GM21381 (cell line): ENCODE measurements at regions not wholly inside any gene's neighbourhood (a gene's known extent, or its start where the extent isn't known, plus 50 kb on each side); places are given as distances from the start of the nearest gene placed in this dataset.

ENCODE experiments used
- ATAC-seq: cut with Tn5 transposase; IDR thresholded peaks from one replicate; pipeline ENCODE4 v1.9.1; 2021; ENCODE audit warnings: mild to moderate bottlenecking, moderate library complexity; ENCODE audit not compliant: unreplicated experiment

DNA sequence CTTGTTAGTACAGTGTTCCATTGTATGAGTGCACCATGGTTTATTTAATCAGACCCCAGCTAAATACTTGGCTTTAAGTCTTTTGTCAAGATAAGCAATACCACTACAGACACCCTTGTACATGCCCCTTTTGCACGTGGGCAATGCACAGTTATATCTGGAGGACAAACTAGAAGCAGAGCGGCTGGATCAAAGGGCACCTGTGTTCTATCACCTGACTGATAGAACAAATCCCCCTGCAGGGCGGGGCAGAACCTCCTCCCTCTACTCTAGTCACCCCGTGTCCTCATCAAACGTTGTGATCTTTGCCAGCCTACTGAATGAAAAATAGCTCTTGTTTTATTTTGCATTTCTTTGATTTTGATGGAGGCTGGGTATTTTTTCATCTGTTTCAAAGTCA, 314.9 kb downstream of the TLE3 start:
- ATAC-seq: no peak

- no peak for ATAC-seq
These were observed 314.5 kb downstream of the TLE3 start for GRCh38 chr15:69783211-69783610.

- no peak for ATAC-seq
These were observed 312.7 kb downstream of the TLE3 start for GRCh38 chr15:69784798-69785566.

DNA sequence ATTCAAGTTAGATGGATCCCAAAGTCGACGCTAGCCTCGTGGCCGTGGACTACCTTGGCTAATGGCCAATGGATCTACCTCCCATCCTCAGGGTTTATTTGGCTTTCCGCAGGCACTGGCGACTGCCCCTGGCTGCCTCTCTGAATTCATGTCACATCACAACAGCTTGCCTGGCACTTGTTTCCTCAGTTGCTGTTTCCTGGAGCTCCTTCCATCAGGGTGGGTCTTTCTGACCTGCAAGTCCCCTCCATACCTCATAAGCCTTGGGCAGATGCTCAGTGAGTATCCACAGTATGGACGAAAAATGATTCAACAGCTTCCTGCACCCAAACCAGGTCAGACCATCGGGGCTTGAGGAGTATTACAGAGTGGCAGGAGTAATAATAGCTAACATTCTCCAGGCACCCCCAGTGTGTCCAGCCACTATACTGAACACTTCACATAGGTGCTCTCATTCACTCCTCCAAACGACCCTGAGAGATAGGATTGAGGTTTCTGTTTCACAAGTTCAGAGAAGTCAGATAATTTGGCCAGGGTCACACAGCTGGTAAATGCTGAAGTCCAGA, 311.5 kb downstream of the TLE3 start:
- ATAC-seq: no peak

DNA sequence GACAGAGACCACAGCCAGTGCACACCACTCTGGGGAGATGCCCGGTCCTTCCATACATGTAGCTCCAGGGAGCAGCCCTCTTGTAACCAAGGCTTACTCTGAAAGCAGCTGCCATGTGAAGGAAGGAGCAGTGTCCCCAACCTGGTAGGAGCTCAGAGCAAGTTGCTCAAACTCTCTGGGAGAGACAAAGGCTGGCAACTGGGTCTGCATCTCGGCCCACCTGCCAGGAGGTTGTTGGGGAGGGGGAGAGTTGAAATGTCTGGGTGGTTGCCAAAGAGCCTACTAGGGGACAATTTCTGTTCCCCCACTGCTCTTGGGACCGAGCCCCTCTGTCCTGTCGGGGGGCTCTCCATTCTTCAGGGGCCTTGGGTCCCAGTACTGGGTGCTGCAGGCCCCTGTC, 309.9 kb downstream of the TLE3 start:
- ATAC-seq: no peak

DNA sequence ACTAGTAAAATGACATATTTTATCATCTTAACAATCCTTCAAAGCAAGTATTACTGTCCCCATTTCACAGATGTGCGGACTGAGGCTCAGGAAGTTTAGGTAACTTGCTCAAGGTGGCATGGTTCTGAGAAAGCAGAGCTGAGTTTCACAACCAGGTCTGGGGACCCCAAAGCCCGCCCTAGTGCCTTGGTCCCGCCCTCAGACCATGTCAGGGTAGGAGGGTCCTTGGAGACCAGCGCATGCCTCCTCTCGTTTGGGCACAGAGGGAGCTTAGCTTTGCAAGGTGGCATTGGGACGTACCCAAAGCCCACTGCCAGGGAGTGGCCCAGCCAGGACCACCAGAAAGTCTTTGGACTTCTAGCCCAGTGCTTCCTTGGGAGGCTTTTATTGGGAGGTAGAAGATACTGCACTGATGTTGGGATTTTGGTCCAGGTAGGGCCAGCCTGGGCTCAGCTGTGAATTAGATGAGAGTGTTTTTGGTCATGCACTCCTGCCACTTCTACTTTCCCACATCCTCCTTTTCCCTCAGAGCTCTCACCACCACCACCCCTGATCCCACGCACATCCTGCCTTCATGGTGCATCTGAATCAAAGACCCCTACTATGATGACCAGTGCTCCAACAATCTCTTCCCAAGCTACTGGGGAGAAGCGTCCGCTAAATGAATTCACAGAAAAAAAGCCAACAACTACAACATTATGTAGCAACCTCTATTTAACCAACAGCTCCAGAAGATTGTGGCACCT, 307.9 kb downstream of the TLE3 start:
- no peak for ATAC-seq

GRCh38 chr15:69790632-69791031, 307.1 kb downstream of the TLE3 start:
- ATAC-seq: no peak

GRCh38 chr15:69792823-69793222, 304.9 kb downstream of the TLE3 start:
- ATAC-seq: no peak

- ATAC-seq: no peak
These were observed 304.3 kb downstream of the TLE3 start for GRCh38 chr15:69793431-69793780.

DNA sequence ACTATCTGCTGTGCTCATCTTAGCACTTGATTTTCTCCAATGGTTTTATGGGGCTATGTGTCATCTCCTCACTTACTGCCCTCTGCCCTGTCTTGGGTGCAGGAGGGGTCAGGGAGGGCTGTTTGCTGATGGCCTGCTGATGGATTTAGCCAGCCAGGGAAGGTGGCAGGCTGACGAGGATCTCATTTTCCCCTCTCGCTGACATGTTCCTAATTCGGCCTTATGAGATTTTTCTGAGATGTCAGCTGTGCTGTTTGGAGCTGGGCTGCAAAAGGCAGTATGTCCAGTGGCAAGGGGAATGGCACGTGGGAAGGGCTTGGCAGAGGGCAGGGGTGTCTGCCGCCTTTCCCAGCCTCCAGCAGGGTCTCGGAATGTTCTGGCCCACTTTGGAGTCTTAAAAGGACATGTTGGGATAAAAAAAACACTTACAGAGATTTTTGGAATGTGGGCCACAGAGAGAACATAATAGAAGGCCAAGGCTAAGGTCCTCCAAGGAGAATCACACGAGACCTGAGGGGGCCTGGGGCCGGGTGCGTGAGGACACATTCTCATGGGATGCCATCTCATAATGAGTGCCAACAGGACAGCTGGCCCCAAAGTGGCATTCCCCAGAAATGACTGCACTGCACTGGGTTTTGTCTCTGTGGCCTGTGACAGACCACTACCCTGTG, 303.8 kb downstream of the TLE3 start:
- no peak for ATAC-seq

DNA sequence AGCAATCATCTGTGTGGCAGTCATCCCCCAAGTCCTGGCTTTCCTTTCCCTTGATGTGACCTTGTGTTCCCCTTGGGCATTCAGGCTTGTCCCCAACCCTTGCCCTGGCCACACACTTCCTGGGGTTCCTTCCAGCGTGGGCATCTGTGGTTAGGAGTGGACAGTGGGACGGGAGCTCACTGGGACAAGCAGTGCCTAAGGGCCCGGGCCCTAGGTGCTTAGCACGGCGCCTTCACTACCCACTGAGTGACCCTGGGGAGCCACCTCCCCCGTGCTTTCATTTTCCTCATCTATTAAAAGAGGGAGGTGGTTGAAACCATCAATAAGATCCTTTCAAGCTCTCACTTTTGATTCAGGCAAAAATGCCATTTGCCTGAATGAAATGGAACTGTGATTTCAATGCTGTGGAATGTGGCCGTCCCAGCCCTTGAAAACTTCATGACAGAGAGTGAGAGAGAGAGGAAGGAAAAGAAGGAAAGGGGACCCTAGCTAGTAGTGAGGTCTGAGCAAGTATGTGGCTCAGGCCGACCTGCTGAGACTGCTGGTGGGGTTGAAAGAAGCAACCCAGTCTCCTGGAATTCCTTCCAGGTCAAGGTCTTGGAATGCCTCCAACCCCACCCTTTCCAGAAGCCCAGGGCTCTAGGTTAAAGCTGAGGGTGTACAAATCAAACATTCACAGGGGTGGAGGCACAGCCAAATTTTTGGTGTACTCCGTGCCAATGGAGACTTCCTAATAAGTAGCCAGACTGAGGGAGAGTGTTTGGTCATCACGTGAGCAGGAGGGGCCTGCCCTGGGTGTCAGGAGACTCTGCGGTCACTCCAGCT, 302.9 kb downstream of the TLE3 start:
- no peak for ATAC-seq

GRCh38 chr15:69795601-69796000, 302.1 kb downstream of the TLE3 start:
- no peak for ATAC-seq

DNA sequence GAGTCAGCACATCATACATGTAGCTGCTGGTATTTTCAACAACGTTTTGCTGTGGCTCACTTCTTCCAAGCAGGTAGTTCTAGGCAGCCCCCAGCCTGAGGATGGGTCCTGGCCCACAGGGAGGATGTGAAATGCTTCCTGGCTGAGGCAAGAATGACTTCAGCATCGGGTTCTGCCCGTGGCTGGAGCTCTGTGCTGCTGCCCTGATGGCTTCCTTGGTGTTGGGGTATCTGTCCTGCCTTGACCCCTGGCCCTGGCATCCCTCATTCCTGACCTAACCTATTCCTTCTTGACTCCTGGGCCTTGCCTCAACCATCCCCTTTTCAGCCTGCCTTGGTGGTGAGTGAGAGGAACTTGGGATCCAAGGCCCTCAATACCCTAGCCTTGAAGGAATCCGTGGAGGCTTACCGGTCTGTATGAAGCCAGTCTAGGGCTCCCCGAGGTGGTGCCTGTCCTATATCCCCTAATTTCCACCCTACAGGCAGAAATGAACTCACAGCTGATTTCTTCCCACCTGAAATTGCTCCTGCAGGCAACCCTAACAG, 300.6 kb downstream of the TLE3 start:
- ATAC-seq: no peak

DNA sequence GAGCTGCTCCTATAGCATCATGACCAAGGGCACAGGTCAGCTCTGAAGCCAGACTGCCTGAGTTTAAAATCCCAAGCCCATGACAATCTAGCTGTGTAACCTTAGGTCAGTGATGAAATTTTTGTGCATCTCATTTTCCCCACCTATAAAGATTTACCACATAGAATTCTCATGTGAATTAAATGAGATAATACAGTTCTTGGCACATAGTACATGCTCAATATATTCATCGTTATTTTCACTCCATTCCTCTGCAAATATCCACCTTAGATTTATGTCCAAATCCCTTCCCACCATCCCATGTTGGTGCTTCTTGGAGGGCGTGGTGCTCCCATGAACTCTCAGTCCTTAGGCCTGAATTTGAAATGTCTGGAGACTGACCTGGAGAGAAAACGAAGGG, 300.1 kb downstream of the TLE3 start:
- no peak for ATAC-seq

- ATAC-seq: no peak
These were observed 299.1 kb downstream of the TLE3 start for GRCh38 chr15:69798481-69799250.

DNA sequence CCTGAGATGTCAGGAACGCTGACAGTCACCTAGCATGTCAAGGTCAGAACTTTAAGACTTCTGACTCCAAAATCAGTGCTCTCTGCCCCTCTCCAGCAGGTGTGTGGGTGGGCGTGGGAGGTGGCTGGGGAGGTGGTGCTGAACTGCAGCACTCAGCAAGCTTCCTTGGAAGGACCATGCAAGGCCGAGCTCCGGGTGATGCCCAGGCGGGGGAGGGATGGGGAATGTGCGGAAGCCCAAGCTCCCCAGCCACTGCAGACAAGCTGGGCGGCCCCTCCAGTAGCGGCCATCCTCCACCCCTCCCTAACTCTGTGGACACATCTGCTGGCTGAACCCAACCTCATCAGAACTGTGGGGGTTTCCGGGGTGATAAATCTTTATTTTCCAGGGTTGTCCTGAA, 296.6 kb downstream of the TLE3 start:
- no peak for ATAC-seq

DNA sequence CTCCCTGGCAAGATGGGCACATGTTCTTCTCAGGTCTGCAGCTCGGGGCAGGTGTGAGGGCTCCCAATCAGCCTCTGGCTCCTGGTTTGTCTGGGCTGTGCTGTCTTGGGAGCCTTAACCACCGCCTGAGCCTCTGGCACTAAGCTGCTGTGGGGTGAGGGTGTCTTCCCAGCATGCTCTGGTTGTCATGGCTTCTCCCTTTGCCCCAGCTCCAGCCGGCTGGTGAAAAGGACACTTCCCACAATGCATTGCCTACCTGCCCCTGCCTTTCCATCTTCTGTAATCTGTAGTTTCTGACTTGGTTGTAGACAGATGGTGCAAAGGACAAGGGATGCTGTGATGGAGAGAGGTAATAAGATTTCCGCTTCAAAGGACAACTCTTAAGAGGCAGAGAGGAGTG, 295.3 kb downstream of the TLE3 start:
- ATAC-seq: no peak

DNA sequence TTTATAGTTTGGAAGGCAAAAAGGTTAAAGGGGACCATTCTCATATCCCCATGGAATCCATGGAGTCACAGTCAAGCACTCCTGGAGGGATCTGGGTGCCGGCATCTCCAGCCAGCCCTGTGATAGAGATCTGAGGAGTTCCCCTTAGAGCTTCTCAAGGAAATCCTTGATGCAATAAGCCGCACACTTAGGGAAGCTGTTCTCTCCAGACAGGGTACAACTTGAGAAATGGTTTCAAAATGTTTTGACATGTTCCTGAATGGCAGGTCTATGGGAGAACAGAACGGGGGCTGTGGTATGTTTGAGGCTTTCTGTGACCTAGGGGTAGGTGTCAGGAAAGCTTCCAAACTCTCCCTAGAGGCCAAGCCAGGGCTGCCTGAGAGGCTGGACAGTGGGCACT, 292.9 kb downstream of the TLE3 start:
- ATAC-seq: no peak

- ATAC-seq: no peak
These were observed 292.3 kb downstream of the TLE3 start for GRCh38 chr15:69805248-69805953.
